GM21447 (cell line): ENCODE measurements at regions not wholly inside any gene's neighbourhood (a gene's known extent, or its start where the extent isn't known, plus 50 kb on each side); places are given as distances from the start of the nearest gene placed in this dataset.
"Not testable (repeated sequence)": the region's sequence is repeated elsewhere in the genome, so short reads cannot be mapped to it uniquely, and the experiment has no call there.

ENCODE experiments used
- ATAC-seq: cut with Tn5 transposase; IDR thresholded peaks from one replicate; pipeline ENCODE4 v1.9.1; 2021; ENCODE audit not compliant: unreplicated experiment

GRCh38 chr18:10077986-10078385, 164.2 kb downstream of the VAPA start:
- ATAC-seq = no peak

GRCh38 chr18:10080372-10080771, 166.6 kb downstream of the VAPA start:
- no peak for ATAC-seq

GRCh38 chr18:10081492-10081891, 167.7 kb downstream of the VAPA start:
- ATAC-seq = no peak

GRCh38 chr18:10085416-10085815, 171.6 kb downstream of the VAPA start:
- ATAC-seq = no peak

- no peak for ATAC-seq
Measured at GRCh38 chr18:10085876-10086275, 172.1 kb downstream of the VAPA start.

GRCh38 chr18:10086458-10087210, 172.8 kb downstream of the VAPA start:
- no peak for ATAC-seq

- no peak for ATAC-seq
Measured at GRCh38 chr18:10088734-10089133, 174.9 kb downstream of the VAPA start.

- no peak for ATAC-seq
Measured at GRCh38 chr18:10089881-10090280, 176.1 kb downstream of the VAPA start.

GRCh38 chr18:10090668-10091067, 176.9 kb downstream of the VAPA start:
- no peak for ATAC-seq

- no peak for ATAC-seq
Measured at GRCh38 chr18:10093445-10093844, 179.6 kb downstream of the VAPA start.

- ATAC-seq = no peak
Measured at GRCh38 chr18:10094154-10094553, 180.3 kb downstream of the VAPA start.

- no peak for ATAC-seq
Measured at GRCh38 chr18:10094655-10095054, 180.8 kb downstream of the VAPA start.

- ATAC-seq = no peak
Measured at GRCh38 chr18:10095356-10095755, 181.5 kb downstream of the VAPA start.

GRCh38 chr18:10099539-10100140, 185.8 kb downstream of the VAPA start:
- no peak for ATAC-seq

GRCh38 chr18:10100196-10100595, 186.4 kb downstream of the VAPA start:
- ATAC-seq = no peak

GRCh38 chr18:10100941-10101701, 187.3 kb downstream of the VAPA start:
- no peak for ATAC-seq

GRCh38 chr18:10101729-10102128, 187.9 kb downstream of the VAPA start:
- no peak for ATAC-seq

- not testable (repeated sequence) for ATAC-seq
Measured at GRCh38 chr18:10105118-10105517, 191.3 kb downstream of the VAPA start.

- ATAC-seq = no peak
Measured at GRCh38 chr18:10111191-10111590, 197.4 kb downstream of the VAPA start.

- ATAC-seq = no peak
Measured at GRCh38 chr18:10111944-10112343, 198.1 kb downstream of the VAPA start.

- ATAC-seq = no peak
Measured at GRCh38 chr18:10113121-10114022, 199.6 kb downstream of the VAPA start.
